GM12864 (cell line): ENCODE measurements at regions not wholly inside any gene's neighbourhood (a gene's known extent, or its start where the extent isn't known, plus 50 kb on each side); places are given as distances from the start of the nearest gene placed in this dataset.

Experiments
- DNase-seq: peaks from one replicate; pipeline ENCODE4 v3.0.0-alpha.2; 2011; ENCODE audit warnings: low read depth
- H3K4me3 ChIP-seq: 2 replicates; pipeline ENCODE4 v1.5.1; 2011; ENCODE audit warnings: mild to moderate bottlenecking, low read depth, low read length, control low read depth
- TF ChIP-seq, protein P1 (sequence below): IDR thresholded peaks from 2 replicates; pipeline ENCODE4 v1.5.1; 2011; ENCODE audit warnings: low read depth, mild to moderate bottlenecking, moderate library complexity, low read length, control low read depth, inconsistent platforms; ENCODE audit errors: missing control alignments

DNA sequence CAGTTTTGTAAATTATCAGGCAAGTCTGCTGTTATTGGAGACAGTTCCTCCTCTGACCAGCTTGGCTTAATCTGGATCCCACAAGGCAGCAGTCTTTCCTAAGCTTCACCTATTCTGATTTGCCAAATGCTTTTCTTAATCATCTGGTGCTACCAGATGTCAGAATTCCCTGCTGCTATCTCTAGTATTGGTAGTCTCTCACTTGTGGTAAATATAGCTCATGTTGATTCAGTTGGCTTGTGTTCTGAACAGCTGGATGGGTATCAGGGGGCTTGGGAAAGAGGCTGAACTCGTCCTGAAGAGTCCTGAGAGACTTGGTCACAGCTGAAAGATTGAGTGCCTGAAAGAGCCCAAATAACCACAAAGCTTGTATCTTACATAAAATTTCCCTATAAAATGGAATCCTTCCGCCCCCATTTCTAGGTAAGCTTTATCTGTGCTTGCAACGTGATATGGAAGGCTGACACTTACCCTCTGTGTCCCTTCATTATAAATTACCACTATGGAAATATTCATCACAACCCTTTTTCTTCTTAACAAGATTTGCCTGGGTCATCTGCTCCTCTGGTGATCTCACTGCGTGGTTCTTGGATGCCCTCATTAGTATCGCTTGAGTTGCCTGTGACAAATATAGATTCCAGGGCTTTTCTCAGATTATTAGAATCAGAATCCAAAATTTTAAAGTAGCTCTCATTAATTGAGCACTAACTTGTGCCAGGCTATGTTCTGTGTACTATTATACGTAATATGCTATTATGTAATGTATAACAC is 104.1 kb upstream of the GPRIN3 start:
- H3K4me3 ChIP-seq, result no peak overlapping the region
- TF ChIP-seq, protein P1, sequence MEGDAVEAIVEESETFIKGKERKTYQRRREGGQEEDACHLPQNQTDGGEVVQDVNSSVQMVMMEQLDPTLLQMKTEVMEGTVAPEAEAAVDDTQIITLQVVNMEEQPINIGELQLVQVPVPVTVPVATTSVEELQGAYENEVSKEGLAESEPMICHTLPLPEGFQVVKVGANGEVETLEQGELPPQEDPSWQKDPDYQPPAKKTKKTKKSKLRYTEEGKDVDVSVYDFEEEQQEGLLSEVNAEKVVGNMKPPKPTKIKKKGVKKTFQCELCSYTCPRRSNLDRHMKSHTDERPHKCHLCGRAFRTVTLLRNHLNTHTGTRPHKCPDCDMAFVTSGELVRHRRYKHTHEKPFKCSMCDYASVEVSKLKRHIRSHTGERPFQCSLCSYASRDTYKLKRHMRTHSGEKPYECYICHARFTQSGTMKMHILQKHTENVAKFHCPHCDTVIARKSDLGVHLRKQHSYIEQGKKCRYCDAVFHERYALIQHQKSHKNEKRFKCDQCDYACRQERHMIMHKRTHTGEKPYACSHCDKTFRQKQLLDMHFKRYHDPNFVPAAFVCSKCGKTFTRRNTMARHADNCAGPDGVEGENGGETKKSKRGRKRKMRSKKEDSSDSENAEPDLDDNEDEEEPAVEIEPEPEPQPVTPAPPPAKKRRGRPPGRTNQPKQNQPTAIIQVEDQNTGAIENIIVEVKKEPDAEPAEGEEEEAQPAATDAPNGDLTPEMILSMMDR, result no peak
- no peak for DNase-seq

DNA sequence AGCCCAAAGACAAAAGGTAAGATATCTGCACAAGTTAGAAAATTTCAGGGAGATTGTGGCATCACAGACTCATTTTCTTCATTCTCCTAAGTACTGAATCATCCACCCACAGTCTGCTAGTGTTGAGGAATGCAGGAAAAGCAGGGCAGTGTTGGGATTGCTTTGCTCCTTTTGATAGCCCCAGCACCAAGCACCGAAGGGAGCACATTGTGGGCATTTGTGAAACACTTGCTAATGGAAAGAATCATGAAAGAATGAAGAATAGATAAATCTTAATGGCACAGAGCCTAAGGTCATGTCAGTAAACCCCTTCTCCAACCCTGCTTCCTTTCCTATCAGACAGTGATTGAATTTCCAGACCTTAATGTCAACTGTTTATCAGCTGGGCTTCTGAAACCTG is 103.1 kb upstream of the GPRIN3 start:
- H3K4me3 ChIP-seq, result no peak overlapping the region
- DNase-seq, result no peak
- TF ChIP-seq, protein P1, result no peak

DNA sequence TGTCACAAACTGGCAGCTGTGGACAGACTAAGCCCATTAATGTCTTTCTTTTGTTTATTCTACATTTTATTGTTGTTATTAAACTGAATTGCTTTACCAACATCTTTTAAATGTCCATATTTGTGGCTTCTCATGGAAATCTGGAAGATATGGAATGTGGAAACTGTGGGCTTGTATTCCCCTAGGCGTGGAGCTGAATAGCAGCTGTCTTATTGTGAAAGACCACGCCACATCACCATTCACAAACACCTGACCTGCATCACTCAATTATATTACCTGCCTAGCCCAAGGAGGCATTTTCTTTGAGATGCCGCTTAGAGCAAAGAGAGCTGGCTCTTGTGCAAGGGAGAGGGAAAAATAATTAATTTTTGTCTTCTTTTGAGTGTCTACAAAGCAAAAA is 96.9 kb upstream of the GPRIN3 start:
- DNase-seq, result no peak
- no peak overlapping the region for H3K4me3 ChIP-seq
- TF ChIP-seq, protein P1, result no peak

DNA sequence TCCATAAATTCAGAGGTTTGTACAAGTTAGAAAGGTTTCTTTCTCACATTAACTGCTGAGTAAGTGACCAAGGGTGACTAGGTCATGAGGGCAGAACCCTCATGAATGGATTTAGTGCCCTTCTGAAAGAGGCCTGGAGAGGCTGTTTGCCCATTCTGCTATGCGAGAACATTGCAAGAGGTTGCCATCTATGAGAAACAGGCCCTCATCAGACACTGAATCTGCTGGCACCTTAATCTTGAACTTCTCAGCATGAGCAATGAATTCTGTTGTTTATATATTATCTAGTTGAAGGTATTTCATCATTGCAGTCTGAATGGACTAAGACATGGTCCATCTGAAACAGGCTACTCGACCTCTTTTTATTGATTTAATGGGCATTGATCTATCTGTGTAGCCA is 96.2 kb upstream of the GPRIN3 start:
- no peak overlapping the region for H3K4me3 ChIP-seq
- no peak for DNase-seq
- TF ChIP-seq, protein P1, result no peak

DNA sequence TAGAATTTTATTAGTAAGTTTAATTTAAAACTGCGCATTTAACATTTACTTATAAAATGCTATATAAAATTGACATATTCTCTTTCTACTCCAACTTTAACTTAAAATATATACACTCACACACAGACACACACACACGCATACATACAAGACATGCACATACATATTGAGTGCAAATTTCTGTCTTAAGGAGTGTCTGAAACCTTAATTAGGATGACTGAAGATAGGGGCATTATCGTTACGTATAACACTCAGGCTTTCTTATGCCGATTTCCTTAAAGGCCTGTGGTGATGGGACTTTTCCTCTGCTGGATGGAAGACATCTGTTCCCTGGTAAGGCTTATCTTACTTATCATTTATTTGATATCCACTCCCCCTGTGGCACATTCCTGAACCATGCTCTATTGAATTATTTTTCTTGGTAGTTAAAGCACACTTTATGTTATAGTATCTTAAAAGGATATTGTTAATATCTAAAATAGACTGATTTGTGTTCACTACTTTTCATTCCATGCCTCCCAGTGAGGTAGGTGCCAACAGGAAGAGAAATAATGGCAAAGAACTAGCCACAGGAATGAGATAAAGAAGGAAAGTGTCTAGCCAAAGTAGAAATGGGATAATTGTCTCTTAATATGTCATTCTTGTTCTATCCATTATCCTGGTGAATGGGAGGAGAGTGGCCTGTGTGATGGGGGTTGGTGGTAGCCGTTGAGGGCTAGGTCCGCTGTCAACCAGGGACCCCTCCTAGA is 92.9 kb upstream of the GPRIN3 start:
- no peak for DNase-seq
- TF ChIP-seq, protein P1, result no peak
- H3K4me3 ChIP-seq, result no peak overlapping the region

- DNase-seq, result no peak
- H3K4me3 ChIP-seq, result no peak overlapping the region
- TF ChIP-seq, protein P1, result no peak
Measured at GRCh38 chr4:89398644-89399043, 91.0 kb upstream of the GPRIN3 start.
